GM19455 (cell line): ENCODE measurements at regions not wholly inside any gene's neighbourhood (a gene's known extent, or its start where the extent isn't known, plus 50 kb on each side); places are given as distances from the start of the nearest gene placed in this dataset.
"Not testable (repeated sequence)": the region's sequence is repeated elsewhere in the genome, so short reads cannot be mapped to it uniquely, and the experiment has no call there.

ENCODE experiments used
- ATAC-seq: cut with Tn5 transposase; IDR thresholded peaks from one replicate; pipeline ENCODE4 v1.9.1; 2021; ENCODE audit not compliant: unreplicated experiment

DNA sequence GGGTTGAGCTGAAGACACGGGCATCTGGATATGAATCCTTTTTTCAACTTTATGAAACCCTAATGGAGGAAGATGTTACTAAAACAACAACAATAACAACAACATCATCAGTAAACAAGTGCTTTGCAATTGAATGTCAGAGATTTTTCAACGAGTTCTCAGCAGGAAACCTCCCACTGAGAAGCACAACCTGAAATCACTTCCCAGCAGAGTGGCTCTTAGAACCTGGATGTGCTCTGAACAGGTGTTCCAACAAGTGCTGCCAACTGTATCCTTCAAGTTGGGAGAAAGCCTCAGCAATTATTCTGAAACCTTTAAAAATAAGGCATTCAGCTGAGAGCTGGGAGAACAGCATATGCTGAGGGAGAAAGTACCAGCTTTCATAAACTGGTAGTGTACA is 1622.7 kb upstream of the CELF4 start:
- ATAC-seq, result no peak

- no peak for ATAC-seq
Measured at GRCh38 chr18:39186008-39186407, 1620.4 kb upstream of the CELF4 start.

DNA sequence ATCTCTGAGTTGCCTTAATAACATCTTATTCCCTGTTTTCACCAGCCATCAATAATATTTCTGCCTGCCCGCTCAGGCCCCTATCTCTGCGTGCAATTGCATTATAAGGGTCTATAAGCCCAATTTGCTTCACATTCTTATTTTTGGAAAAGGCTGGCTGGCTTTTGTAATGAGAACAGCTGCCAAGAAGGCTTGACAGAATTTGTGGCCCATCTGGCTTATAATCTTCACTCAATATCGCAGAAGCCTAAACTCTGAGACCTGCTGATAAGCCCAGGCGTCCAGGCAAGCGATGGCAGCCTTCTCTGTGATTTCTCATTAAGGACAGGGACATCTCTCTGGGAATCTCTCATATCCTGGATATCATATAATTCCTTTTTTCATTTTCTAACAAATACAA is 1618.6 kb upstream of the CELF4 start:
- no peak for ATAC-seq

DNA sequence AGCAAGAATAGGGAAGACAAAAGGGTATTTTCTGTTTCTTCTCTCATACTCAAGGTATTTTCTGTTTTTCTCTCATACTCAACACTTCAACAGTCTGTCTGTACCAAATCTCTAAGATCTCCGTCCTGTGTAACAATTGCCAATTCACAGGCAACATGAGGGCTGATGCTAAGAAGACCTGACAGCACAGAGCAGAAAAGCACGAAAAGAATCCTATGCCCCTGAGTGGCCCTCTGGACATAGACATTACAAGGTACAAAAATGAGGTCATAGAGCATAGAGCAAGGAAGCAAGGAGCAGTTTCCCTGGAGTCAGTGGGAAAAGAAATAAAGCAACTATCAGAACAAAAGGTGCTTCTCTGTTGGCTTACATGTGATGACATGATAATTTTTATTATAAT is 1612.6 kb upstream of the CELF4 start:
- no peak for ATAC-seq

DNA sequence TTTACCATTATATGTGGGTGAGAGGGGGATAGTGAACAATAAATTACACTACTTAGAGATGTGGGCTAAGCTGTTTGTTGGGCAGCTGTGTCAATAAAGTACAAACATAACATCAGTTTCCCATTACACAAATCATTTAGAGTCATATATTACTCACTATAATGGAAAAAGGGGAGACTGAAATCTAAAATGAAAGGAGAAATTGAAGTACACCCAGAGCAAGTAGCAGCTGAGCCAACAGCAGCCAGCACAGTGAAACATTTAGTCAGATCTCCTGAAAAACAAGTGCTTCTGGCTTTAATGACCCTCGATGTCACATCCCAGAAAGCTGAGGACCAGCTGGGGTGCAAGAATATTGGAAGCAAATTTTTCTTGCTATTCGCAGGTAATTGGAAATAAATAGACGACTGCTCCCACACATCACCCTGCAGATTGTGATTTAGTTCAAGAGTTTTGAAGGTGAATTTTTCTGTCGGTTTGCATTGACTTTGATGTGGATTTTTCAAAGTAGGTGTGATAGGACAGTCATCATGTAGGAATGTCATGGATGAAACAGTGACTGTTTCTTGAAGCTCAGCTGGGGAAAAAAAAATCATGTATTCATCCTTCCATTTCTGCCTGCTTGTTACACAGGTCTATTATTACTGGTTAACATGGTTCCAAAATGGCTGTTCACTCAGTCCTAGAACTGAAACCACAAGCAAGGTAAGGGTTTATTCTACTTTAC is 1607.3 kb upstream of the CELF4 start:
- ATAC-seq, result no peak

- ATAC-seq, result no peak
Measured at GRCh38 chr18:39168723-39169122, 1603.1 kb upstream of the CELF4 start.

- ATAC-seq, result no peak
Measured at GRCh38 chr18:39167990-39168389, 1602.4 kb upstream of the CELF4 start.

DNA sequence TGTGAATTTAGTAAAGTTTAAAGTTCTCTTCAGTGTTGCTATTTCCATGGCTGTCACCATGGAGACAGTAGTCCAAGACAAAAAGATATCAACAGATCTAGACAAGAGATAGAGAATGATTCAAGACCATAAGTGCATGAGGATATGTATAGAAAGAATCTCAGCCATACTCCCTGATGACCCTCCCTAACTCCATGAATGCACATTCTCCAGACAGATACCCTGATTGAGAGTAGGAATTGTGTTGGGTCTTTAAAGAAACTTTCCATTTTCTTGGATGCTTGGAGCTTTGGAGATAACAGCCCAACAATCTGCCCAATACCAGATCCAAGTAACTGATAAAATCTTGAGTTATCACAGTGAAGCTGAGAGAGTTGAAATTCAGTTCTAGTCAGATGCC is 1601.2 kb upstream of the CELF4 start:
- no peak for ATAC-seq

GRCh38 chr18:39162013-39162827 is 1596.6 kb upstream of the CELF4 start:
- ATAC-seq, result no peak

DNA sequence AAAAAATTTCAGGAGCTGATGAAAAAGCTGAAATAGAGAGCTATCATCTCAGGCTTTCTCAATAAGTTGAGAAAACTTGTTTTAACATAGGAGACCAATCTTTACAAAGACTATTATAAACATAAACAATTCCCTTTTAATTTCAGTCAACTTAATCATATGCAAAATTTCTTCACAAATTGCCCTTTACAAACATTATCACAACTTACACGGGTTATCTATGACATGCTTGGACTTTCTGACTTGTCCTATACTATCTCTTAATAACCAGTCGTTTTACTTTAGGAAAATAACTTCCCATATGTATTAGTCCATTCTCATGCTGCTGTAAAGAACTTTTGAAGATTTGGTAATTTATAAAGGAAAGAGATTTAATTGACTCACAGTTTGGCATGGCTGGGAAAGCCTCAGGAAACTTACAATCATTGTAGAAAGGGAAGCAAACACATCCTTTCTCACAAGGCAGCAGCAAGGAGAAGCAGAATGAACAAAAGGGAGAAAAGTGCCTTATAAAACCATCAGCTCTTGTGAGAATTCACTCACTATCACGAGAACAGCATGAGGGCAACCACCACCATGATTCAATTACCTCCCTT is 1583.7 kb upstream of the CELF4 start:
- ATAC-seq, result no peak

DNA sequence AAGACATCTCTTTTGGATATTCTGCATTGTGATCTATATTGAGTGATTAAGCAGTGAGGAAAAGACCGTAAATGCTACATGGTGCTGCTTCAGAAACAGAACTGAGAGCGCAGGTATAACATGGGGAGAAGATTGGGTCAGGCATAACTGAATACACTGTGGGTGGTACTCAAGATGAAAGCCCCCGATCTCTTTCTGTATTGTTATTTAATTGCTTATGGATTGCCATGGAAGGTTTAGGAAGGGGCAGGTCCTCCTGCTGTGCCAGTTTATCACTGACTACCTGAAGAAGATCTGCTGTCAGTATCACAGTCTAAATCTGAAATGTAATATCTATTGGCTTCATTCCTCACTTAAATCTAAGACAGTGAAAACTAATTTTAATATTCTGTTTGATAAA is 1568.7 kb upstream of the CELF4 start:
- no peak for ATAC-seq

DNA sequence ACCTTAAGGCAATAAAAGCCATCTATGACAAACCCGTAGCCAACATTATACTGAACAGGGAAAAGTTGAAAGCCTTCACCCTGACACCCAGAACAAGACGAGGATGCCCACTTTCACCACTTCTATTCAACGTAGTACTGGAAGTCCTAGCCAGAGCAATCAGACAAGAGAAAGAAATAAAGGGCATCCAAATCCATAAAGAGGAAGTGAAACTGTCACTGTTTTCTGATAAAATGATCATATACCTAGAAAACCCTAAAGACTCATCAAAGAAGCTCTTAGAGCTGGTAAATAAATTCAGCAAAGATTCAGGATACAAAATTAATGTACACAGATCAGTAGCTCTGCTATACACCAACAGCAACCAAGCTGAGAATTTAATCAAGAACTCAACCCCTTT is 1561.9 kb upstream of the CELF4 start:
- ATAC-seq, result not testable (repeated sequence)

- ATAC-seq, result no peak
Measured at GRCh38 chr18:39113790-39114189, 1548.2 kb upstream of the CELF4 start.

DNA sequence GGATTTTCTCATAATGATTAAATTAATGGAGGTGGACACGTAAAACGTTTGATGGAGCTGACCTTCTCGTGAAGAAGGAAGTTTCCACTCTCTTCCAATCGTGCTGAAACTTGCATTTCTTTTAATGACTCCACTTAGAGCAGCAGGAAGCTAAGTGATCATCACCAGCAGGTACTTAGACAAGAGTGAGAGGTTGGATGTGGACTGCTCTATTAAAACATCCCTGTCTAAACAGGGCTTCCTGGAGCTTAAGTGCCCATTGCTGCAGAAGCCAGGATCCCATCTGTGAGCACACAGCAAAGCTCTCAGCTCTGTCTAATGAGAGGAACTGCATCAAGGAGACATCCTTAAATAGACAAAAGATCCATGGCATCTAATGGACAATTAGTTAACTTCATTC is 1539.5 kb upstream of the CELF4 start:
- ATAC-seq, result no peak

GRCh38 chr18:39072970-39073369 is 1507.4 kb upstream of the CELF4 start:
- no peak for ATAC-seq

- no peak for ATAC-seq
Measured at GRCh38 chr18:39062426-39062825, 1496.8 kb upstream of the CELF4 start.

- no peak for ATAC-seq
Measured at GRCh38 chr18:39058386-39059000, 1492.9 kb upstream of the CELF4 start.

- ATAC-seq, result no peak
Measured at GRCh38 chr18:39057423-39058064, 1491.9 kb upstream of the CELF4 start.

DNA sequence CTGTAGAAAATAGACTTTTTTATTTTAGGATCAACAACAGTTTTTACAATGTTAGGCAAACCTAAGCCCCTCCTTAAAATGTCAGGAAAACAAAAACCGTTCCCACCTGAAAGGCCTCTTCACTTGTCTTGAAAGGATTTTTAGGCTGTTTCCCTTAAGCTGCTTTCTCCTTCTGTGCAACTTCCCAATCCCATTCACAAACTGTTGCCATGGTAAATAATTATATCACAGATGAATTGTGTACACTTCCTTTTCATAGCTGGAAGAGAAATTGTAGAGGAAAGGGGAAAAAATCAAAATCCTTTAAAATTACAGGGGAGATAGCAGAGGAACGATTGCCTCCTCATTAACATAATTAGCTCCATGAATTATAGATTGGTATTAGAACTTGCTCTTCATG is 1488.0 kb upstream of the CELF4 start:
- no peak for ATAC-seq

GRCh38 chr18:39051013-39051412 is 1485.4 kb upstream of the CELF4 start:
- ATAC-seq, result no peak

- ATAC-seq, result no peak
Measured at GRCh38 chr18:39039813-39040212, 1474.2 kb upstream of the CELF4 start.
